Activated CD4-positive, alpha-beta T cell treated with anti-CD3 and anti-CD28 coated beads, Interleukin-2, Interleukin-6, amounts not matched to agents 100 ng/mL and 50 ng/mL, durations not matched to agents 16 hours and 8 hours (primary cell): ENCODE measurements at regions not wholly inside any gene's neighbourhood (a gene's known extent, or its start where the extent isn't known, plus 50 kb on each side); places are given as distances from the start of the nearest gene placed in this dataset.
"Not testable (repeated sequence)": the region's sequence is repeated elsewhere in the genome, so short reads cannot be mapped to it uniquely, and the experiment has no call there.

ENCODE experiments used
- DNase-seq: peaks from one replicate; pipeline ENCODE4 v3.0.0-alpha.2; 2020

- DNase-seq: no peak
Measured at GRCh38 chr11:129637983-129638776, 177.5 kb upstream of the TMEM45B start.

- DNase-seq: peak; percentile 82
Measured at GRCh38 chr11:129639300-129639699, 176.3 kb upstream of the TMEM45B start.

- DNase-seq: no peak
Measured at GRCh38 chr11:129640671-129641070, 175.0 kb upstream of the TMEM45B start.

GRCh38 chr11:129643031-129643721, 172.5 kb upstream of the TMEM45B start:
- peak; percentile 80 for DNase-seq

GRCh38 chr11:129644326-129644725, 171.3 kb upstream of the TMEM45B start:
- no peak for DNase-seq

- DNase-seq: no peak
Measured at GRCh38 chr11:129645943-129646342, 169.7 kb upstream of the TMEM45B start.

- not testable (repeated sequence) for DNase-seq
Measured at GRCh38 chr11:129650044-129650443, 165.6 kb upstream of the TMEM45B start.

GRCh38 chr11:129652835-129653234, 162.8 kb upstream of the TMEM45B start:
- no peak for DNase-seq

- no peak for DNase-seq
Measured at GRCh38 chr11:129655247-129655832, 160.3 kb upstream of the TMEM45B start.

GRCh38 chr11:129657866-129658525, 157.7 kb upstream of the TMEM45B start:
- DNase-seq: no peak

- no peak for DNase-seq
Measured at GRCh38 chr11:129658526-129658867, 157.2 kb upstream of the TMEM45B start.

- no peak for DNase-seq
Measured at GRCh38 chr11:129680907-129681306, 134.7 kb upstream of the TMEM45B start.

GRCh38 chr11:129681344-129682114, 134.1 kb upstream of the TMEM45B start:
- DNase-seq: no peak

GRCh38 chr11:129686269-129686668, 129.4 kb upstream of the TMEM45B start:
- DNase-seq: no peak

- DNase-seq: no peak
Measured at GRCh38 chr11:129691142-129691541, 124.5 kb upstream of the TMEM45B start.

GRCh38 chr11:129694538-129694937, 121.1 kb upstream of the TMEM45B start:
- peak; percentile 23 for DNase-seq

GRCh38 chr11:129694966-129695365, 120.7 kb upstream of the TMEM45B start:
- no peak for DNase-seq

GRCh38 chr11:129695571-129696308, 119.9 kb upstream of the TMEM45B start:
- peak; percentile 78 for DNase-seq

GRCh38 chr11:129696309-129696989, 119.2 kb upstream of the TMEM45B start:
- DNase-seq: no peak

- no peak for DNase-seq
Measured at GRCh38 chr11:129698212-129698611, 117.4 kb upstream of the TMEM45B start.

GRCh38 chr11:129699711-129700304, 115.8 kb upstream of the TMEM45B start:
- DNase-seq: no peak
